H1 (cell line): ENCODE measurements at regions not wholly inside any gene's neighbourhood (a gene's known extent, or its start where the extent isn't known, plus 50 kb on each side); places are given as distances from the start of the nearest gene placed in this dataset.

Source experiments
- BRCA1 ChIP-seq: IDR thresholded peaks from 2 replicates; pipeline ENCODE4 v1.6.1; 2012; ENCODE audit warnings: low read depth, low read length, improper control_type of control experiment
- CHD2 ChIP-seq: IDR thresholded peaks from 2 replicates; pipeline ENCODE4 v1.6.1; 2012; ENCODE audit warnings: low read length, improper control_type of control experiment
- MAFK ChIP-seq: IDR thresholded peaks from 2 replicates; pipeline ENCODE4 v1.6.1; 2012; ENCODE audit warnings: low read depth, mild to moderate bottlenecking, improper control_type of control experiment, low read length
- POLR2A ChIP-seq, 2 experiments: IDR thresholded peaks; 1 replicate in 1 of 2; 2 replicates in 1 of 2; pipeline ENCODE4 v1.6.1; 2011; ENCODE audit warnings: low read depth in 2 of 2, low read length in 2 of 2, mild to moderate bottlenecking in 2 of 2; ENCODE audit errors: control extremely low read depth in 1 of 2
- POLR2AphosphoS5 ChIP-seq: IDR thresholded peaks from 2 replicates; pipeline ENCODE4 v1.6.1; 2011; ENCODE audit warnings: low read depth, low read length
- SIN3A ChIP-seq, 2 experiments: IDR thresholded peaks in 1 of 2; conservative IDR thresholded peaks in 1 of 2; 2 replicates each; pipeline ENCODE4 v1.6.1; 2011 to 2012; ENCODE audit warnings: low read length in 2 of 2, improper control_type of control experiment in 1 of 2, low read depth in 1 of 2, mild to moderate bottlenecking in 1 of 2
- SP1 ChIP-seq: IDR thresholded peaks from 2 replicates; pipeline ENCODE4 v1.6.1; 2011; ENCODE audit warnings: low read depth, low read length
- SP2 ChIP-seq: IDR thresholded peaks from 2 replicates; pipeline ENCODE4 v1.6.1; 2012; ENCODE audit warnings: mild to moderate bottlenecking, low read length, inconsistent platforms
- SRF ChIP-seq: IDR thresholded peaks from 2 replicates; pipeline ENCODE4 v1.6.1; 2011; ENCODE audit warnings: mild to moderate bottlenecking, low read depth, low read length, moderate library complexity
- TCF12 ChIP-seq: IDR thresholded peaks from 2 replicates; pipeline ENCODE4 v1.6.1; 2011; ENCODE audit warnings: low read depth, mild to moderate bottlenecking, low read length
- YY1 ChIP-seq: IDR thresholded peaks from 2 replicates; pipeline ENCODE4 v1.6.1; 2011; ENCODE audit warnings: low read depth, mild to moderate bottlenecking, low read length
- TF ChIP-seq, protein P1 (sequence below): IDR thresholded peaks from 2 replicates; pipeline ENCODE4 v1.6.1; 2012; ENCODE audit warnings: inconsistent platforms
- TF ChIP-seq, protein P2 (sequence below): IDR thresholded peaks from 2 replicates; pipeline ENCODE4 v1.6.1; 2011; ENCODE audit warnings: low read length, improper control_type of control experiment
- TF ChIP-seq, protein P3 (sequence below), 3 experiments: IDR thresholded peaks; 1 replicate in 2 of 3; 2 replicates in 1 of 3; pipeline versions ENCODE4 v1.5.1 to v1.6.1; 2011; ENCODE audit warnings: low read length in 3 of 3, mild to moderate bottlenecking in 3 of 3, inconsistent platforms in 2 of 3, low read depth in 1 of 3, moderate library complexity in 1 of 3; ENCODE audit not compliant: insufficient read depth in 1 of 3; ENCODE audit errors: control extremely low read depth in 1 of 3

DNA sequence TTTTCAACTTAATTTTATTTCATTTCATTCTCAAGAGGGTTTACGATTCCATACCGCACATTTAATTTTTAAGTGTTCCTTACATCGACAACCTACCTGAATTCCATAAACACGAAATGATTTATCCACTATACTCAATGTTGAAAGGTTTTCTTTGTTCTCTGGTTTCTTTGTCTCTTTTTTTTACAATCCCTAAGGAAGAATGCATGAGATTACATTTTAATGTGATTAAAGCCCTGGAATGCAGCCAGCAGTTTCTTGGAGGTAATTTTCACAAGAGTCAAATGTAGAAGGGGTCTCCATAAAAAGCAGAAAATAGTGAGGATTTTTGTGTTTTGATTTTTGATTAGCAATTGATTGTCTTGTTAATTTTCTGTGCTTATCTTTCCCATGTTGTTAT, 59.2 kb upstream of the ADCY1 start:
- TF ChIP-seq, protein P1, sequence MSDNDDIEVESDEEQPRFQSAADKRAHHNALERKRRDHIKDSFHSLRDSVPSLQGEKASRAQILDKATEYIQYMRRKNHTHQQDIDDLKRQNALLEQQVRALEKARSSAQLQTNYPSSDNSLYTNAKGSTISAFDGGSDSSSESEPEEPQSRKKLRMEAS, result no peak
- TF ChIP-seq SRF (no peak), SP1 (no peak), CHD2 (no peak), YY1 (no peak), BRCA1 (no peak), MAFK (no peak), SP2 (no peak), POLR2AphosphoS5 (no peak), SIN3A (conservative IDR thresholded peaks at IDR 0.05 in 1 of 2, IDR thresholded peaks at IDR 0.05 in 1 of 2; ENCODE audit: low read depth in 1 of 2, low read length in 2 of 2) (no peak), POLR2A (IDR thresholded peaks at IDR 0.05; ENCODE audit: control extremely low read depth in 1 of 2, low read depth in 2 of 2, low read length in 2 of 2) (no peak), TCF12 (no peak)
- TF ChIP-seq, protein P2, sequence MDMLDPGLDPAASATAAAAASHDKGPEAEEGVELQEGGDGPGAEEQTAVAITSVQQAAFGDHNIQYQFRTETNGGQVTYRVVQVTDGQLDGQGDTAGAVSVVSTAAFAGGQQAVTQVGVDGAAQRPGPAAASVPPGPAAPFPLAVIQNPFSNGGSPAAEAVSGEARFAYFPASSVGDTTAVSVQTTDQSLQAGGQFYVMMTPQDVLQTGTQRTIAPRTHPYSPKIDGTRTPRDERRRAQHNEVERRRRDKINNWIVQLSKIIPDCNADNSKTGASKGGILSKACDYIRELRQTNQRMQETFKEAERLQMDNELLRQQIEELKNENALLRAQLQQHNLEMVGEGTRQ, result no peak
- TF ChIP-seq, protein P3, sequence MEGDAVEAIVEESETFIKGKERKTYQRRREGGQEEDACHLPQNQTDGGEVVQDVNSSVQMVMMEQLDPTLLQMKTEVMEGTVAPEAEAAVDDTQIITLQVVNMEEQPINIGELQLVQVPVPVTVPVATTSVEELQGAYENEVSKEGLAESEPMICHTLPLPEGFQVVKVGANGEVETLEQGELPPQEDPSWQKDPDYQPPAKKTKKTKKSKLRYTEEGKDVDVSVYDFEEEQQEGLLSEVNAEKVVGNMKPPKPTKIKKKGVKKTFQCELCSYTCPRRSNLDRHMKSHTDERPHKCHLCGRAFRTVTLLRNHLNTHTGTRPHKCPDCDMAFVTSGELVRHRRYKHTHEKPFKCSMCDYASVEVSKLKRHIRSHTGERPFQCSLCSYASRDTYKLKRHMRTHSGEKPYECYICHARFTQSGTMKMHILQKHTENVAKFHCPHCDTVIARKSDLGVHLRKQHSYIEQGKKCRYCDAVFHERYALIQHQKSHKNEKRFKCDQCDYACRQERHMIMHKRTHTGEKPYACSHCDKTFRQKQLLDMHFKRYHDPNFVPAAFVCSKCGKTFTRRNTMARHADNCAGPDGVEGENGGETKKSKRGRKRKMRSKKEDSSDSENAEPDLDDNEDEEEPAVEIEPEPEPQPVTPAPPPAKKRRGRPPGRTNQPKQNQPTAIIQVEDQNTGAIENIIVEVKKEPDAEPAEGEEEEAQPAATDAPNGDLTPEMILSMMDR (IDR thresholded peaks at IDR 0.05; ENCODE audit: control extremely low read depth in 1 of 3, insufficient read depth in 1 of 3, low read depth in 1 of 3, low read length in 3 of 3), result no peak
